Keratinocyte (primary cell): ENCODE measurements at regions not wholly inside any gene's neighbourhood (a gene's known extent, or its start where the extent isn't known, plus 50 kb on each side); places are given as distances from the start of the nearest gene placed in this dataset.

ENCODE experiments used
- DNase-seq: peaks from one replicate; pipeline ENCODE4 v3.0.0-alpha.2; 2011; ENCODE audit warnings: low read depth, missing footprints, low spot score
- FAIRE-seq: peaks from 2 replicates; lab custom pipeline; 2011; peaks lifted over from hg19 to GRCh38; lab: Jason Lieb, UNC
- H2AFZ ChIP-seq: 2 replicates; pipeline ENCODE4 v1.6.0; 2012; ENCODE audit warnings: low read length, control low read depth, inconsistent platforms; ENCODE audit not compliant: control insufficient read depth
- H3K27ac ChIP-seq: 2 replicates; pipeline ENCODE4 v1.5.1; 2011; ENCODE audit warnings: low read length; ENCODE audit not compliant: control insufficient read depth, insufficient read depth
- H3K27me3 ChIP-seq: 3 replicates; pipeline ENCODE4 v1.6.0; 2011; ENCODE audit warnings: low read length; ENCODE audit not compliant: control insufficient read depth, insufficient read depth; ENCODE audit errors: extremely low read depth
- H3K36me3 ChIP-seq, 2 experiments: 2 replicates in 1 of 2; 3 replicates in 1 of 2; pipeline ENCODE4 v1.5.1; 2011; ENCODE audit warnings: low read length in 2 of 2, mild to moderate bottlenecking in 1 of 2; ENCODE audit not compliant: control insufficient read depth in 2 of 2, insufficient read depth in 2 of 2; ENCODE audit errors: extremely low read depth in 1 of 2
- H3K4me1 ChIP-seq: 3 replicates; pipeline ENCODE4 v1.5.1; 2011; ENCODE audit warnings: low read length; ENCODE audit not compliant: control insufficient read depth, insufficient read depth; ENCODE audit errors: extremely low read depth
- H3K4me2 ChIP-seq: 3 replicates; pipeline ENCODE4 v1.6.0; 2011; ENCODE audit warnings: low read depth, low read length; ENCODE audit not compliant: control insufficient read depth, insufficient read depth; ENCODE audit errors: extremely low read depth
- H3K4me3 ChIP-seq, 3 experiments: fragments of 200-600 bp in 1 of 3; sonication (generic) in 1 of 3; 2 replicates in 2 of 3; 3 replicates in 1 of 3; pipeline ENCODE4 v1.5.1; 2011 to 2016; ENCODE audit warnings: low read length in 3 of 3, mild to moderate bottlenecking in 3 of 3, control low read depth in 2 of 3, inconsistent platforms in 1 of 3, low read depth in 1 of 3, mixed read lengths in 1 of 3, mixed run types in 1 of 3, moderate library complexity in 1 of 3; ENCODE audit not compliant: control insufficient read depth in 2 of 3, insufficient read depth in 2 of 3; ENCODE audit errors: extremely low read depth in 1 of 3
- H3K79me2 ChIP-seq: 2 replicates; pipeline ENCODE4 v1.6.0; 2012; ENCODE audit warnings: low read length; ENCODE audit not compliant: control insufficient read depth, insufficient read depth
- H3K9ac ChIP-seq: 3 replicates; pipeline ENCODE4 v1.6.0; 2011; ENCODE audit warnings: low read length; ENCODE audit not compliant: control insufficient read depth, insufficient read depth; ENCODE audit errors: extremely low read depth
- H3K9me1 ChIP-seq: 3 replicates; pipeline ENCODE4 v1.6.0; 2011; ENCODE audit warnings: low read length; ENCODE audit not compliant: control insufficient read depth, insufficient read depth; ENCODE audit errors: extremely low read depth
- H3K9me3 ChIP-seq: 2 replicates; pipeline ENCODE4 v1.5.1; 2012; ENCODE audit warnings: low read depth, low read length; ENCODE audit not compliant: control insufficient read depth
- H4K20me1 ChIP-seq: 3 replicates; pipeline ENCODE4 v1.6.0; 2011; ENCODE audit warnings: low read length; ENCODE audit not compliant: control insufficient read depth, insufficient read depth; ENCODE audit errors: extremely low read depth
- CTCF ChIP-seq, 3 experiments: IDR thresholded peaks in 1 of 3; conservative IDR thresholded peaks in 1 of 3; optimal IDR thresholded peaks in 1 of 3; 2 replicates in 2 of 3; 3 replicates in 1 of 3; pipeline versions ENCODE3 to v1.5.1; 2011; ENCODE audit warnings: low read length in 3 of 3, mild to moderate bottlenecking in 3 of 3, moderate library complexity in 2 of 3, control low read depth in 1 of 3, inconsistent platforms in 1 of 3; ENCODE audit not compliant: insufficient read depth in 2 of 3; ENCODE audit errors: extremely low read depth in 1 of 3
- EZH2 ChIP-seq: IDR thresholded peaks from one replicate; pipeline ENCODE4 v1.6.1; 2012; ENCODE audit warnings: inconsistent platforms, mild to moderate bottlenecking, low read length, moderate library complexity
- dilution Hi-C: fragments of 300-500 bp; cut with MboI; formaldehyde crosslinking; loops from one replicate; pipeline ENCODE4 v1.7.0; 2020; ENCODE audit warnings: low sequenced_read_pairs; ENCODE audit not compliant: extremely low pct_ligation_motif_present

DNA sequence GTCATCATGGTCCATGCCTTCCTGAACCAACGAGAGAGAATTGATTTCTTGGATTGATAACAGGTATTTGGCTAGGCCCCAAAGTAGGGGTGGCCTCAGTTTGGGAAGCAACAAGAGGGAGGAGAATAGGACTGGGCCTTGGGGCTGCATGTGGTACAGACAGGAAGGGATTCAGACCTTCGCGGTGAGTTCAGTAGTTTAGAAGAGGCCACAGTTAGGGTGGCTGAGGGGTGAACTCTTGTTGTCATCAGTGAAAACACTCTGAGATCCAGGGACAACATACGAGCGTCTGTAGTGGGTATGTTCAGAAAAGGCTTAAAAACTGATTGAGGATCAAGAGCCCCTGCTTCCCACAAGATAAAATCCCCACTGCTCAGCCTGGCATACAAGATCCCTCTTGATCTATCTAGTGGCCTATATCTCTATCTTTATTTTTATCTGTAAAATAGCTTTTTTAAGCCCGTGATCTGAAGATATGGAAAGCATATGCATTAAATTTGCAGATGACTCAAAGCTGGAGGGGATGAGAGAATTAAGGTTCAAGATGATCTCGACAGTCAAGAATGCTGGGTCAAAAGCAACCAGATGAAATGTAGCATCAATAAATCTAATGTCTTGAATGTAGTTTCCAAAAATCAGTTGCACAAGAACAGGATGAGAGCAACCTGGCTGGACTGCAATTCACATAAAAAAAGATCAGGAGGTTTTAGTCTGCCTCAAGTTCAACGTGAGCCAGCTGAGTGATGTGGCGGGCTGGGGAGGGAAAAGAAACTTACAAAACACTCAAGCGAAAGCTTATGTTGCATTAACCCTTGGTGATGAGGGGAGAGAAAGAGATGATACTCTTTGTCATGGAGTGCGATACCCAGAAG, 221.1 kb upstream of the TLE3 start:
- DNase-seq (no peak), FAIRE-seq (no peak)
- H3K9me3 ChIP-seq = no peaks in the 10 kb centered on the region
- H3K4me3 ChIP-seq = no peak overlapping the region
- dilution Hi-C loops = no loop called here
- H2AFZ ChIP-seq = no peak overlapping the region
- no peak overlapping the region for H3K27ac ChIP-seq
- peaks cover 8% of the 10 kb centered on the region for H3K27me3 ChIP-seq
- H3K9ac ChIP-seq = no peak overlapping the region
- no peaks in the 10 kb centered on the region for H3K79me2 ChIP-seq
- no peaks in the 10 kb centered on the region for H3K36me3 ChIP-seq
- no peak overlapping the region for H3K4me2 ChIP-seq
- peaks cover 11% of the 10 kb centered on the region for H3K4me1 ChIP-seq
- H3K9me1 ChIP-seq = no peaks in the 10 kb centered on the region
- H4K20me1 ChIP-seq = no peaks in the 10 kb centered on the region
- TF ChIP-seq EZH2 (no peak), CTCF (optimal IDR thresholded peaks at IDR 0.05 in 1 of 3, IDR thresholded peaks at IDR 0.05 in 1 of 3, conservative IDR thresholded peaks at IDR 0.05 in 1 of 3; ENCODE audit: extremely low read depth in 1 of 3, insufficient read depth in 2 of 3, low read length in 3 of 3) (no peak)

- dilution Hi-C loops = no loop called here
Observed at GRCh38 chr15:70316059-70316600, 218.4 kb upstream of the TLE3 start.

More at GRCh38 chr15:70316059-70316600, 218.4 kb upstream of the TLE3 start:
- H3K27ac ChIP-seq = no peak overlapping the region
- FAIRE-seq (no peak), DNase-seq (no peak)
- H3K9me3 ChIP-seq = no peaks in the 10 kb centered on the region
- no peak overlapping the region for H3K4me3 ChIP-seq
- no peaks in the 10 kb centered on the region for H4K20me1 ChIP-seq
- H3K79me2 ChIP-seq = no peaks in the 10 kb centered on the region
- no peaks in the 10 kb centered on the region for H3K36me3 ChIP-seq
- no peak overlapping the region for H3K4me2 ChIP-seq
- H3K9me1 ChIP-seq = no peaks in the 10 kb centered on the region
- no peak overlapping the region for H2AFZ ChIP-seq
- TF ChIP-seq EZH2 = no peak
- TF ChIP-seq CTCF (optimal IDR thresholded peaks at IDR 0.05 in 1 of 3, IDR thresholded peaks at IDR 0.05 in 1 of 3, conservative IDR thresholded peaks at IDR 0.05 in 1 of 3; ENCODE audit: extremely low read depth in 1 of 3, insufficient read depth in 2 of 3, low read length in 3 of 3) = no peak
- no peak overlapping the region for H3K9ac ChIP-seq
- peaks cover 8% of the 10 kb centered on the region for H3K27me3 ChIP-seq
- H3K4me1 ChIP-seq = peaks cover 11% of the 10 kb centered on the region
